Esophagus squamous epithelium (tissue), 5 donors: ENCODE measurements at regions not wholly inside any gene's neighbourhood (a gene's known extent, or its start where the extent isn't known, plus 50 kb on each side); places are given as distances from the start of the nearest gene placed in this dataset.

ENCODE experiments used
- DNase-seq: peaks from one replicate; lab custom pipeline; 2025; lab: John Stamatoyannopoulos, UW
- H3K27ac ChIP-seq, 4 donors: fragments of 200-600 bp; sonication (generic); one replicate each; pipeline ENCODE4 v1.5.1; 2016 to 2019; ENCODE audit warnings: mild to moderate bottlenecking in 1 of 4
- H3K27me3 ChIP-seq, 4 donors: fragments of 200-600 bp; sonication (generic); 1 replicate in 3 of 4; 2 replicates in 1 of 4; pipeline versions ENCODE4 v1.5.1 to v1.6.0; 2017 to 2021; ENCODE audit warnings: antibody characterized with exemption in 1 of 4
- H3K36me3 ChIP-seq, 3 donors: fragments of 200-600 bp; sonication (generic); one replicate each; pipeline ENCODE4 v1.5.1; 2016 to 2019
- H3K4me1 ChIP-seq, 3 donors: fragments of 200-600 bp; sonication (generic); one replicate each; pipeline ENCODE4 v1.5.1; 2017 to 2019
- H3K4me3 ChIP-seq, 4 donors: fragments of 200-600 bp; sonication (generic); 1 replicate in 3 of 4; 2 replicates in 1 of 4; pipeline ENCODE4 v1.5.1; 2016 to 2019; ENCODE audit warnings: mild to moderate bottlenecking in 2 of 4, moderate library complexity in 1 of 4
- H3K9me3 ChIP-seq, 3 donors: fragments of 200-600 bp; sonication (generic); one replicate each; pipeline ENCODE4 v1.5.1; 2016 to 2019
- POLR2A ChIP-seq, 4 donors: fragments of 450-650 bp; IDR thresholded peaks; one replicate each; pipeline ENCODE4 v1.6.1; 2017; ENCODE audit warnings: antibody characterized with exemption in 4 of 4, mild to moderate bottlenecking in 4 of 4, moderate library complexity in 3 of 4
- WGBS, 2 donors: methylation state at CpG; one replicate each; pipeline ENCODE4 v1.1.5; 2018; 5-methylcytosine and 5-hydroxymethylcytosine counted together
- intact Hi-C: fragments of 100-400 bp; cut with DNase I; formaldehyde crosslinking; loops from one replicate; pipeline ENCODE4 v1.15.0; 2022
- TF ChIP-seq, protein P1 (sequence below), 6 experiments: fragments of 450-650 bp in 4 of 6; fragments of 200-600 bp in 2 of 6; sonication (generic) in 2 of 6; IDR thresholded peaks; one replicate each; pipeline ENCODE4 v1.5.1; 2016 to 2019; ENCODE audit warnings: antibody characterized with exemption in 6 of 6, mild to moderate bottlenecking in 4 of 6, moderate library complexity in 4 of 6
- donor health status: DM: yes; HTN: yes; CAD: no.

DNA sequence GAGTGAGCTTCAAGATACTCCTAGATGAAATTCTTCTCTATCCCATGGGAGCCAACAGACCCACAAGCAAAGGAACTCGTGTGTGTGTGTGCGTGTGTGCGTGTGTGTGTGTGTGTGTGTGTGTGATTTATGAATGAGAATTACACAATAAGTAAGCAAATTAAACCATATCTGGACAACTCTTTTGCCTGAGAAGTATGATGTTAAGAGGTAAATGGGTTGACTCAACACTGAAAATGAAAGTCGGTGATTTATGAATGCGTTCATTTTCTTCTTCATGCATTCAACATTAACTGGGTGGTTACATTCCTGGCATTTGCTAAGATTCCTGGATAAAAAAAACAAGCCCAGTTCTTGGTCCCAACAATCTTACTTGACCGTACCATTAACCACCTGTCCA is 171.3 kb upstream of the ZNF462 start:
- H3K27ac ChIP-seq, result no peak overlapping the region
- H3K4me1 ChIP-seq, result no peaks in the 10 kb centered on the region
- no peaks in the 10 kb centered on the region for H3K27me3 ChIP-seq
- intact Hi-C loops, result no loop called here
- H3K4me3 ChIP-seq, result no peak overlapping the region
- H3K36me3 ChIP-seq, result no peaks in the 10 kb centered on the region
- DNase-seq, result no peak
- TF ChIP-seq POLR2A (IDR thresholded peaks at IDR 0.05), result no peak
- TF ChIP-seq, protein P1, sequence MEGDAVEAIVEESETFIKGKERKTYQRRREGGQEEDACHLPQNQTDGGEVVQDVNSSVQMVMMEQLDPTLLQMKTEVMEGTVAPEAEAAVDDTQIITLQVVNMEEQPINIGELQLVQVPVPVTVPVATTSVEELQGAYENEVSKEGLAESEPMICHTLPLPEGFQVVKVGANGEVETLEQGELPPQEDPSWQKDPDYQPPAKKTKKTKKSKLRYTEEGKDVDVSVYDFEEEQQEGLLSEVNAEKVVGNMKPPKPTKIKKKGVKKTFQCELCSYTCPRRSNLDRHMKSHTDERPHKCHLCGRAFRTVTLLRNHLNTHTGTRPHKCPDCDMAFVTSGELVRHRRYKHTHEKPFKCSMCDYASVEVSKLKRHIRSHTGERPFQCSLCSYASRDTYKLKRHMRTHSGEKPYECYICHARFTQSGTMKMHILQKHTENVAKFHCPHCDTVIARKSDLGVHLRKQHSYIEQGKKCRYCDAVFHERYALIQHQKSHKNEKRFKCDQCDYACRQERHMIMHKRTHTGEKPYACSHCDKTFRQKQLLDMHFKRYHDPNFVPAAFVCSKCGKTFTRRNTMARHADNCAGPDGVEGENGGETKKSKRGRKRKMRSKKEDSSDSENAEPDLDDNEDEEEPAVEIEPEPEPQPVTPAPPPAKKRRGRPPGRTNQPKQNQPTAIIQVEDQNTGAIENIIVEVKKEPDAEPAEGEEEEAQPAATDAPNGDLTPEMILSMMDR (IDR thresholded peaks at IDR 0.05), result no peak
- no peaks in the 10 kb centered on the region for H3K9me3 ChIP-seq
- 68 to 72% methylated on average over 6 of the region's 6 CpGs for WGBS, 2 donors

DNA sequence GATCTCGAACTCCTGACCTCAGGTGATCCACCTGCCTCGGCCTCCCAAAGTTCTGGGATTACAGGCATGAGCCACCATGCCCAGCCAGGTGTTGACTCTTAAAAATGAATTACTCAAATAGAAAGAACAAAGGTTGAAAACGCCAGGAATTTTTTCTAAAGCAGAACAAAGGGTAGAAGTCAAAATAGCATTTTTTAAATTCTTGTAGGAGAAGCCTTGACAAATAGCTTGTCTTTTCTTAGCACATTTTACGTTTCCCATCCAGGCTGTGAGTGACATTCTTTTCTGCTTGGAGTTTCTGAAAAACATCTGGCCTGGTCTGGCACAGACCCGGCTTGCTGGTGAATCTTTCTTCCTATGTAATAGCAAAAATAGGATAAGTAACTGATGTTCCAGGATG is 169.4 kb upstream of the ZNF462 start:
- no peak for DNase-seq
- Histone ChIP-seq H3K9me3 (no peaks in the 10 kb centered on the region), H3K4me1 (peaks cover 0 to 15% (median 8%) of the 10 kb centered on the region in 3 donors), H3K4me3 (no peak overlapping the region), H3K36me3 (no peaks in the 10 kb centered on the region), H3K27me3 (no peaks in the 10 kb centered on the region), H3K27ac (no peak overlapping the region)
- TF ChIP-seq, protein P1 (IDR thresholded peaks at IDR 0.05), result no peak
- TF ChIP-seq POLR2A (IDR thresholded peaks at IDR 0.05), result no peak
- 31 to 35% methylated on average over 4 to 5 of the region's 5 CpGs for WGBS, 2 donors
- intact Hi-C loops, result no loop called here

DNA sequence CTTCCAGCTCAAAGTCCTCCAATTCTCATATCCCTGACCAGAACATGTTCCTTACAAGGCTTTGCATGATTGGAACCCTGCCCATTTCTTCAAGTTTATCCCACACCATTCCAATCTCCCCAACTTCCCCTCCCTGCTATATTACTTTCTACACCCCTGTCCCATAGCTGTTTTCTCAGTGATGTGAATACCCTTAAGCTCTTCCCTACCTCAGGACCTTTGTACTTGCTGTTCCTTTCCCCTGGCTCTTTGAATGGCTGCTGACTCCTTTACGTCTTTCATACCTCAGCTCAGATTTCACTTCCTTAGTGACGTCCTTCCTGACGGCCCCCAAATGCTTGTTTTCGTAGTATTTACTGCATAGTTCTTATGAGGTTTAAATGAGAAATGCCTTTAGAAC is 166.2 kb upstream of the ZNF462 start:
- TF ChIP-seq, protein P1 (IDR thresholded peaks at IDR 0.05), result no peak
- TF ChIP-seq POLR2A (IDR thresholded peaks at IDR 0.05), result no peak
- Histone ChIP-seq H3K4me3 (no peak overlapping the region), H3K9me3 (no peaks in the 10 kb centered on the region), H3K36me3 (no peaks in the 10 kb centered on the region), H3K4me1 (peaks cover 0 to 15% (median 8%) of the 10 kb centered on the region in 3 donors), H3K27ac (no peak overlapping the region), H3K27me3 (no peaks in the 10 kb centered on the region)
- intact Hi-C loops, result no loop called here
- WGBS, 2 donors, result 82 to 89% methylated on average over 4 of the region's 4 CpGs
- DNase-seq, result no peak

DNA sequence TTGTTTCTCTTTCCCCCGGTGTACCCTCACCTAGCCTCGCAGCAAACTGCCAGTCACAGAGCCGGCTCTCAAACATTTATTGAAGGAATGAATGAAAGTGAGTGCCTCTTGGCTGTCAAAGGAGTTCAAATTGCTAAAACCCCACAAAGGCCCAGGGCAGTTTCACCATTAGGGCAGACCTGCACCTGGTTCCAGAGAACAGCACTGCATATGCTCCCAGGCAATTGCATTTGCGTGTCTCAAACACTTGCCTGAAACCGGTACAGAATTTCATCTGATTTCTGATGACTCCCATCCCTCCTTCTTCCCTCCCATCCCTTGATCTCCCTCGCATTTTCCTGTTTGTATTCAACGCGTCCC is 165.6 kb upstream of the ZNF462 start:
- TF ChIP-seq, protein P1 (IDR thresholded peaks at IDR 0.05), result no peak
- no peak for TF ChIP-seq POLR2A (IDR thresholded peaks at IDR 0.05)
- H3K4me3 ChIP-seq, result peak overlapping the region in 3 of 4 donors; percentile 3 to 58 (median 32)
- H3K27ac ChIP-seq, result no peak overlapping the region

DNA sequence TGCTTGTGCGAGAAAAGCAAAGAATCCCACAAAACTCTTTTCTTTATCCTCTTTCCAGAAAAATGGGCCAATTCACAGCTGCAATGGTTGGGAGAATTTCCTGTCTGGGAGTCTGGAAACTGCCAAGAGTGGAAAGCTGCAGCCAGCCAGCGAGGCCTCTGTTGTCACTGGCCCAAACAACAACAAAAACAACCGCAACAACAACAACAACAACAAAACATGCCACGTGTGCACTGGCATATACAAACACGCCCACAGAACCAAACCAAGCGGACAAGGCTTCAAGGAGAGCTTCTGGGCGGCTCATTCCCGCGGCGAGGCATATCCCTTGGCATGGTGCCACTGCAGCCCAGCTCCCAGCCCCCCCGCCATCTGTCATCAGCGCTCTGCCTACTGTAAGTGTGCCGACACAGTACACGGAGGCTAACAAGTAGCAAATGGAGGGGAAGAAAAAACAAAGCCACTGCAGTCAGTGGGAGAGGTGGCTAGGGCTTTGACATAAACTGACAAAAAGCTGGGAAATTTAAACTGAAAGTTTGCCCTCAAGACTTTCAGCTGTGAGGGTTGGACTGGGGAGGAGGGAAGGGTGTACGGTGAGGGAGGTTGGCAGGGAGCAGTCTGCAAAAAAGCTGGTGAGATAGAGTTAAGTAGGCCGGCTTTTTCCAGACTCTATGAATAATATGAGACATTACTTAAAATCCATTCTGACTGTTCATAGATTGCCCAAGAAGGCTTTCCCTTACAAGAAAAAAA is 165.0 kb upstream of the ZNF462 start:
- DNase-seq, result no peak
- H3K4me1 ChIP-seq, result peaks cover 0 to 15% (median 8%) of the 10 kb centered on the region in 3 donors
- peak overlapping the region in 2 of 4 donors; percentile 23 to 40 for H3K27ac ChIP-seq
- 13 to 14% methylated on average over 7 to 16 of the region's 16 CpGs for WGBS, 2 donors
- no peaks in the 10 kb centered on the region for H3K27me3 ChIP-seq
- TF ChIP-seq, protein P1 (IDR thresholded peaks at IDR 0.05), result no peak
- TF ChIP-seq POLR2A (IDR thresholded peaks at IDR 0.05), result no peak
- H3K36me3 ChIP-seq, result no peaks in the 10 kb centered on the region
- no peaks in the 10 kb centered on the region for H3K9me3 ChIP-seq
- H3K4me3 ChIP-seq, result peak overlapping the region; percentile 3 to 58 (median 28)
- intact Hi-C loops, result no loop called here

More for the DNA sequence above, 165.6 kb upstream of the ZNF462 start:
- Histone ChIP-seq H3K9me3 (no peaks in the 10 kb centered on the region), H3K36me3 (no peaks in the 10 kb centered on the region), H3K27me3 (no peaks in the 10 kb centered on the region), H3K4me1 (peaks cover 0 to 15% (median 8%) of the 10 kb centered on the region in 3 donors)
- WGBS, 2 donors, result 31 to 36% methylated on average over 7 to 8 of the region's 8 CpGs
- intact Hi-C loops, result no loop called here
- no peak for DNase-seq
